ENCODE measurements at regions not wholly inside any gene's neighbourhood (a gene's known extent, or its start where the extent isn't known, plus 50 kb on each side); places are given as distances from the start of the nearest gene placed in this dataset.

- TF ChIP-seq, protein P1, sequence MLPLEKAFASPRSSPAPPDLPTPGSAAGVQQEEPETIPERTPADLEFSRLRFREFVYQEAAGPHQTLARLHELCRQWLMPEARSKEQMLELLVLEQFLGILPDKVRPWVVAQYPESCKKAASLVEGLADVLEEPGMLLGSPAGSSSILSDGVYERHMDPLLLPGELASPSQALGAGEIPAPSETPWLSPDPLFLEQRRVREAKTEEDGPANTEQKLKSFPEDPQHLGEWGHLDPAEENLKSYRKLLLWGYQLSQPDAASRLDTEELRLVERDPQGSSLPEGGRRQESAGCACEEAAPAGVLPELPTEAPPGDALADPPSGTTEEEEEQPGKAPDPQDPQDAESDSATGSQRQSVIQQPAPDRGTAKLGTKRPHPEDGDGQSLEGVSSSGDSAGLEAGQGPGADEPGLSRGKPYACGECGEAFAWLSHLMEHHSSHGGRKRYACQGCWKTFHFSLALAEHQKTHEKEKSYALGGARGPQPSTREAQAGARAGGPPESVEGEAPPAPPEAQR (tag by site-specific recombination; IDR thresholded peaks at IDR 0.05): no peak
- TF ChIP-seq, protein P2, sequence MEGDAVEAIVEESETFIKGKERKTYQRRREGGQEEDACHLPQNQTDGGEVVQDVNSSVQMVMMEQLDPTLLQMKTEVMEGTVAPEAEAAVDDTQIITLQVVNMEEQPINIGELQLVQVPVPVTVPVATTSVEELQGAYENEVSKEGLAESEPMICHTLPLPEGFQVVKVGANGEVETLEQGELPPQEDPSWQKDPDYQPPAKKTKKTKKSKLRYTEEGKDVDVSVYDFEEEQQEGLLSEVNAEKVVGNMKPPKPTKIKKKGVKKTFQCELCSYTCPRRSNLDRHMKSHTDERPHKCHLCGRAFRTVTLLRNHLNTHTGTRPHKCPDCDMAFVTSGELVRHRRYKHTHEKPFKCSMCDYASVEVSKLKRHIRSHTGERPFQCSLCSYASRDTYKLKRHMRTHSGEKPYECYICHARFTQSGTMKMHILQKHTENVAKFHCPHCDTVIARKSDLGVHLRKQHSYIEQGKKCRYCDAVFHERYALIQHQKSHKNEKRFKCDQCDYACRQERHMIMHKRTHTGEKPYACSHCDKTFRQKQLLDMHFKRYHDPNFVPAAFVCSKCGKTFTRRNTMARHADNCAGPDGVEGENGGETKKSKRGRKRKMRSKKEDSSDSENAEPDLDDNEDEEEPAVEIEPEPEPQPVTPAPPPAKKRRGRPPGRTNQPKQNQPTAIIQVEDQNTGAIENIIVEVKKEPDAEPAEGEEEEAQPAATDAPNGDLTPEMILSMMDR (tag by site-specific recombination; IDR thresholded peaks at IDR 0.05): no peak
- TF ChIP-seq, protein P3, sequence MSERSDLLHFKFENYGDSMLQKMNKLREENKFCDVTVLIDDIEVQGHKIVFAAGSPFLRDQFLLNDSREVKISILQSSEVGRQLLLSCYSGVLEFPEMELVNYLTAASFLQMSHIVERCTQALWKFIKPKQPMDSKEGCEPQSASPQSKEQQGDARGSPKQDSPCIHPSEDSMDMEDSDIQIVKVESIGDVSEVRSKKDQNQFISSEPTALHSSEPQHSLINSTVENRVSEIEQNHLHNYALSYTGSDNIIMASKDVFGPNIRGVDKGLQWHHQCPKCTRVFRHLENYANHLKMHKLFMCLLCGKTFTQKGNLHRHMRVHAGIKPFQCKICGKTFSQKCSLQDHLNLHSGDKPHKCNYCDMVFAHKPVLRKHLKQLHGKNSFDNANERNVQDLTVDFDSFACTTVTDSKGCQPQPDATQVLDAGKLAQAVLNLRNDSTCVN (tag by site-specific recombination; optimal IDR thresholded peaks at IDR 0.05): no peak
- TF ChIP-seq, protein P4, sequence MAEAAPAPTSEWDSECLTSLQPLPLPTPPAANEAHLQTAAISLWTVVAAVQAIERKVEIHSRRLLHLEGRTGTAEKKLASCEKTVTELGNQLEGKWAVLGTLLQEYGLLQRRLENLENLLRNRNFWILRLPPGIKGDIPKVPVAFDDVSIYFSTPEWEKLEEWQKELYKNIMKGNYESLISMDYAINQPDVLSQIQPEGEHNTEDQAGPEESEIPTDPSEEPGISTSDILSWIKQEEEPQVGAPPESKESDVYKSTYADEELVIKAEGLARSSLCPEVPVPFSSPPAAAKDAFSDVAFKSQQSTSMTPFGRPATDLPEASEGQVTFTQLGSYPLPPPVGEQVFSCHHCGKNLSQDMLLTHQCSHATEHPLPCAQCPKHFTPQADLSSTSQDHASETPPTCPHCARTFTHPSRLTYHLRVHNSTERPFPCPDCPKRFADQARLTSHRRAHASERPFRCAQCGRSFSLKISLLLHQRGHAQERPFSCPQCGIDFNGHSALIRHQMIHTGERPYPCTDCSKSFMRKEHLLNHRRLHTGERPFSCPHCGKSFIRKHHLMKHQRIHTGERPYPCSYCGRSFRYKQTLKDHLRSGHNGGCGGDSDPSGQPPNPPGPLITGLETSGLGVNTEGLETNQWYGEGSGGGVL (tag by site-specific recombination; IDR thresholded peaks at IDR 0.05): no peak
- no peak for TF ChIP-seq YY1 (tag by site-specific recombination; IDR thresholded peaks at IDR 0.05)
- TF ChIP-seq, protein P5, sequence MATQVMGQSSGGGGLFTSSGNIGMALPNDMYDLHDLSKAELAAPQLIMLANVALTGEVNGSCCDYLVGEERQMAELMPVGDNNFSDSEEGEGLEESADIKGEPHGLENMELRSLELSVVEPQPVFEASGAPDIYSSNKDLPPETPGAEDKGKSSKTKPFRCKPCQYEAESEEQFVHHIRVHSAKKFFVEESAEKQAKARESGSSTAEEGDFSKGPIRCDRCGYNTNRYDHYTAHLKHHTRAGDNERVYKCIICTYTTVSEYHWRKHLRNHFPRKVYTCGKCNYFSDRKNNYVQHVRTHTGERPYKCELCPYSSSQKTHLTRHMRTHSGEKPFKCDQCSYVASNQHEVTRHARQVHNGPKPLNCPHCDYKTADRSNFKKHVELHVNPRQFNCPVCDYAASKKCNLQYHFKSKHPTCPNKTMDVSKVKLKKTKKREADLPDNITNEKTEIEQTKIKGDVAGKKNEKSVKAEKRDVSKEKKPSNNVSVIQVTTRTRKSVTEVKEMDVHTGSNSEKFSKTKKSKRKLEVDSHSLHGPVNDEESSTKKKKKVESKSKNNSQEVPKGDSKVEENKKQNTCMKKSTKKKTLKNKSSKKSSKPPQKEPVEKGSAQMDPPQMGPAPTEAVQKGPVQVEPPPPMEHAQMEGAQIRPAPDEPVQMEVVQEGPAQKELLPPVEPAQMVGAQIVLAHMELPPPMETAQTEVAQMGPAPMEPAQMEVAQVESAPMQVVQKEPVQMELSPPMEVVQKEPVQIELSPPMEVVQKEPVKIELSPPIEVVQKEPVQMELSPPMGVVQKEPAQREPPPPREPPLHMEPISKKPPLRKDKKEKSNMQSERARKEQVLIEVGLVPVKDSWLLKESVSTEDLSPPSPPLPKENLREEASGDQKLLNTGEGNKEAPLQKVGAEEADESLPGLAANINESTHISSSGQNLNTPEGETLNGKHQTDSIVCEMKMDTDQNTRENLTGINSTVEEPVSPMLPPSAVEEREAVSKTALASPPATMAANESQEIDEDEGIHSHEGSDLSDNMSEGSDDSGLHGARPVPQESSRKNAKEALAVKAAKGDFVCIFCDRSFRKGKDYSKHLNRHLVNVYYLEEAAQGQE (tag by site-specific recombination; IDR thresholded peaks at IDR 0.05): no peak
- no peak for TF ChIP-seq ZNF175 (tag by site-specific recombination; IDR thresholded peaks at IDR 0.05)
- TF ChIP-seq ZNF701 (tag by site-specific recombination; IDR thresholded peaks at IDR 0.05): no peak
- no peak for TF ChIP-seq ZNF146 (tag by site-specific recombination; IDR thresholded peaks at IDR 0.05)
- TF ChIP-seq, protein P6, sequence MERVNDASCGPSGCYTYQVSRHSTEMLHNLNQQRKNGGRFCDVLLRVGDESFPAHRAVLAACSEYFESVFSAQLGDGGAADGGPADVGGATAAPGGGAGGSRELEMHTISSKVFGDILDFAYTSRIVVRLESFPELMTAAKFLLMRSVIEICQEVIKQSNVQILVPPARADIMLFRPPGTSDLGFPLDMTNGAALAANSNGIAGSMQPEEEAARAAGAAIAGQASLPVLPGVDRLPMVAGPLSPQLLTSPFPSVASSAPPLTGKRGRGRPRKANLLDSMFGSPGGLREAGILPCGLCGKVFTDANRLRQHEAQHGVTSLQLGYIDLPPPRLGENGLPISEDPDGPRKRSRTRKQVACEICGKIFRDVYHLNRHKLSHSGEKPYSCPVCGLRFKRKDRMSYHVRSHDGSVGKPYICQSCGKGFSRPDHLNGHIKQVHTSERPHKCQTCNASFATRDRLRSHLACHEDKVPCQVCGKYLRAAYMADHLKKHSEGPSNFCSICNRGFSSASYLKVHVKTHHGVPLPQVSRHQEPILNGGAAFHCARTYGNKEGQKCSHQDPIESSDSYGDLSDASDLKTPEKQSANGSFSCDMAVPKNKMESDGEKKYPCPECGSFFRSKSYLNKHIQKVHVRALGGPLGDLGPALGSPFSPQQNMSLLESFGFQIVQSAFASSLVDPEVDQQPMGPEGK (tag by site-specific recombination; IDR thresholded peaks at IDR 0.05): no peak
- no peak for TF ChIP-seq ZNF26 (tag by site-specific recombination; IDR thresholded peaks at IDR 0.05)
These were observed 222.3 kb upstream of the BOD1L1 start for GRCh38 chr4:13849778-13850177.

Measured in HEK293 (cell line).